ENCODE measurements at regions not wholly inside any gene's neighbourhood (a gene's known extent, or its start where the extent isn't known, plus 50 kb on each side); places are given as distances from the start of the nearest gene placed in this dataset.
A peak's percentile ranks its signal among the peaks of the same experiment; 100 is the strongest.
"Not testable (repeated sequence)": the region's sequence is repeated elsewhere in the genome, so short reads cannot be mapped to it uniquely, and the experiment has no call there.

DNA sequence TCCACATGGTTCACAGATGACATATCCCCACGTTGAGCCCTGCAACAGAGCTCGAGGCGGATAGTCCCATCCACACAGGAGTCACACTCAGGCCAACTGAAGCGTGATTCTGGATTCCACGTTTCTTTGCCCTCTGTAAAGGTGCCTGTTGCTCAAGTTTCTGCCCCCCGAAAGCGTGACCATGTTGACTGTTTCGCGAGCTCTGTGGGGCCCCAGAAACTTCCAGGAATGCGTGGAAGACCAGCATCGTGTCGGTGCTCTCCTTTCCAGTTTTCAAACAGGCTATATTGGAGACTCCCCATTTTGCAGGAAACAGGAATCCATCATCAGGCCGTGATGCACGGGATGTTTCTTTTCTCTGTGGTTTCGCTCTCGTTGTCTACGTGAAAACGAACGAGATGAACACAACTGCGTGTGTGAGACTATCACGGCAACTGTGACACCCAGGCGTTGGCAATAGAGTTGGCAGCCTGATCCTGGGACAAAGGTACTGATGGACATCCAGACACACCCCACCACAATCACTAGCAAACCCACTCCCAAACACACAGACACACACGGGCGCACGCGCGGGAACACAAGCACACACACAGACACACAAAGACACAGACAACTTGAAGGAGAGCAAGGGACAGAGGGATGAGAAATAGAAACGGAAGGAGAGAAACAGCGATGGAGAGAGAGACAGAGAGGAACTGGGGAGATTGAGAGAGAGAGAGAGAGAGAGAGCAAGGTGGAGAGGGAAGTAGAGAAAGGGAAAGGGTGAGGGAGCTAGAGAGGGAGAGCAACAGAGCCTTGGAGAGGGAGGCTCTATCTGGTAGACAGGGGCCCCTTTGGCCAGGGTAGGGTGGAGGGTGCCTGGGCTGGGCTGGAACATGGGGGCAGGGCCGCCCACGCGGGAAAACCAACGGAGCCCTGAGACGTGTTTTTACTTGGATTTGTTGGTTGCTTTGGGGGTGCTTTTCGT, 1609.3 kb downstream of the SPATA31A7 start:
- not testable (repeated sequence) for H3K36me3 ChIP-seq (ENCODE audit: insufficient read depth, low read length); H3K9me3 ChIP-seq (ENCODE audit: low read length); H3K27me3 ChIP-seq (ENCODE audit: insufficient read depth, low read length, poor library complexity, severe bottlenecking); H3K9me3 Mint-ChIP-seq; H3K36me3 Mint-ChIP-seq; H3K27ac ChIP-seq (ENCODE audit: low read depth, low read length)
- Histone ChIP-seq H3K4me1 (ENCODE audit: insufficient read depth, low read length) (peaks cover 26% of the 10 kb centered on the region), H3K4me3 (ENCODE audit: low read length) (peak overlapping the region; percentile 56)
- peaks cover 28% of the 10 kb centered on the region in 2 donors for H3K27me3 Mint-ChIP-seq
- ChIA-PET CTCF (interaction anchor here (1.1 kb wide), 1 partner anchor 1018 kb away, joined by 4 read pairs; no protein-coding TSS in a partner anchor), POLR2A (interaction anchor here (1.0 kb wide), 1 partner anchor 1018 kb away, joined by 4 read pairs; no protein-coding TSS in a partner anchor)
- H3K27ac Mint-ChIP-seq: peak overlapping the region; percentile 51 to 90 (median 84)
- peaks cover 30 to 40% (median 33%) of the 10 kb centered on the region in 3 donors for H3K4me1 Mint-ChIP-seq
- DNase-seq: peak in 4 of 5 donors; percentile 18 to 67 (median 40)
- peak overlapping the region; percentile 67 to 86 (median 78) for H3K4me3 Mint-ChIP-seq

DNA sequence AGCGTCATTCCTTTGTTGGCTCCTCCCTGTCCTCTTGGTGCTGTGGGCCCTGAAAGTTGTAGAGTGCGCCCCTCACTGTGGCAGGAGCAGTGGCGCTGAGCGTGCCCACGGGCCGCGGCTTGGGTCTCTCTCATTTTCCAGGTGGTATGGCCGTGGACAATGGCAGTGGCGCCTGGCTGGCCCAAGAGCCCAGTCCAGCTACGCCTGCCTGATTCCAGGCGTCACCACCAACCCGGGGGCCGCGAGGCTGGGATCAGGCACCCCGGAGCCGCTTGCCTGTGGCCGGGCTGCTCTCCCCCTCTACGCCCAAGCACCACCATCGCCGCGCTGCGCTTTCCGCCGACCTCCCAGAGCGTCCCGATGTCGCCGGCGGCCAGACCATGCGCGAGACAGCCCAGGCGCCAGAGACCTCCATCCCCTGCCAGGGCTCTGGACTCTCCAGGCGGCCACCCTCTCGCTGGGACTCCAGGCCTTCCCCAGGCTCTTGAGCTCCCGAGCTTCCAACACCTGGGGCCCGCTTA, 1610.1 kb downstream of the SPATA31A7 start:
- H3K9me3 Mint-ChIP-seq; H3K4me3 ChIP-seq (ENCODE audit: low read length); POLR2A ChIA-PET; H3K27ac ChIP-seq (ENCODE audit: low read depth, low read length); H3K36me3 ChIP-seq (ENCODE audit: insufficient read depth, low read length); H3K27me3 ChIP-seq (ENCODE audit: insufficient read depth, low read length, poor library complexity, severe bottlenecking); H3K9me3 ChIP-seq (ENCODE audit: low read length); H3K36me3 Mint-ChIP-seq: not testable (repeated sequence)
- peaks cover 28 to 35% of the 10 kb centered on the region in 2 donors for H3K27me3 Mint-ChIP-seq
- peak in 4 of 5 donors; percentile 16 to 65 (median 18) for DNase-seq
- peak overlapping the region in 5 of 8 donors; percentile 78 to 90 (median 90) for H3K27ac Mint-ChIP-seq
- H3K4me1 Mint-ChIP-seq: peaks cover 30 to 40% (median 33%) of the 10 kb centered on the region in 3 donors
- peaks cover 26% of the 10 kb centered on the region for H3K4me1 ChIP-seq (ENCODE audit: insufficient read depth, low read length)
- peak overlapping the region; percentile 68 to 94 (median 83) for H3K4me3 Mint-ChIP-seq
- CTCF ChIA-PET: interaction anchor here (1.1 to 1.4 kb wide), 2 partner anchors 1017 kb away, joined by 4 read pairs; no protein-coding TSS in a partner anchor

DNA sequence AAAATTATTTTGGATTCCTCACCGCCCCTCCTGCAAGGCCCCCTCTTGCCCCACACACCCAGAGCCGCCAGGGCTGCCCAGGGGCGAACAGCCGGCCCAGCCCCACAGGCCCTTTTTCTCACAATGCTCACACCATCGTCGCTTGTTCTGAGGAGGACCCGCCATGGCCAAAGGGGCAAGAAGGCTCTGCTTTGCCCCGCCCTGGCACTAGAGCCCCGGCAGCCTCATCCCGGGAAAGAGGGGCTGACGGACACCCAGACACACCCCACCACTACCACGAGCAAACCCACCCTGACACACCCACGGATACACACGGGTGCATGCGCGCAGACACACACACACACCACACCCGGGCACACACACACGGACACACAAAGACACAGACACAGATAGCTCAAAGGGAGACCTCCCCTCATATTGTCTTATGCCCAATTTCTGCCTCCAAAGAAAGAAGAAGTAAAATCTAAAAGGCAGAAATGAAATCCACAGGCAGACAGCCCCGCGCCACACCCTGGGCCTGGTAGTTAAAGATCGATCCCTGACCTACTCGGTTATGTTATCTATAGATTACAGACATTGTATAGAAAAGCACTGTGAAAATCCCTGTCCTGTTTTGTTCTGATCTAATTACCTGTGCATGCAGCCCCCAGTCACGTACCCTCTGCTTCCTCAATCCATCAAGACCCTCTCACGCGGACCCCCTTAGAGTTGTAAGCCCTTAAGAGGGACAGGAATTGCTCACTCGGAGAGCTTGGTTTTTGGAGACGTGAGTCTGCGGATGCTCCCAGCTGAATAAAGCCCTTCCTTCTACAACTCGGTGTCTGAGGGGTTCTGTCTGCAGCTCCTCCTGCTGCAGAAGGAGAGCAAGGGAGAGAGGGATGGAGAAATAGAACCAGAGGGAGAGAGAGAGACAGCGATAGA, 1610.9 kb downstream of the SPATA31A7 start:
- H3K4me1 ChIP-seq (ENCODE audit: insufficient read depth, low read length): peaks cover 26% of the 10 kb centered on the region
- CTCF ChIA-PET: interaction anchor here (1.4 kb wide), 1 partner anchor 1016 kb away, joined by 4 read pairs; no protein-coding TSS in a partner anchor
- H3K4me3 ChIP-seq (ENCODE audit: low read length); H3K27me3 ChIP-seq (ENCODE audit: insufficient read depth, low read length, poor library complexity, severe bottlenecking); H3K9me3 Mint-ChIP-seq; POLR2A ChIA-PET; H3K27ac ChIP-seq (ENCODE audit: low read depth, low read length); H3K36me3 ChIP-seq (ENCODE audit: insufficient read depth, low read length); H3K36me3 Mint-ChIP-seq; H3K9me3 ChIP-seq (ENCODE audit: low read length): not testable (repeated sequence)
- Mint-ChIP-seq H3K27me3 (peaks cover 31 to 40% of the 10 kb centered on the region in 2 donors), H3K4me1 (peaks cover 30 to 40% (median 33%) of the 10 kb centered on the region in 3 donors), H3K4me3 (peak overlapping the region; percentile 68 to 94 (median 78)), H3K27ac (peak overlapping the region; percentile 59 to 97 (median 82))
- peak in 3 of 5 donors; percentile 24 to 58 (median 27) for DNase-seq

- H3K36me3 ChIP-seq (ENCODE audit: insufficient read depth, low read length); H3K9me3 Mint-ChIP-seq; H3K4me3 ChIP-seq (ENCODE audit: low read length); H3K27ac ChIP-seq (ENCODE audit: low read depth, low read length); H3K9me3 ChIP-seq (ENCODE audit: low read length); H3K27me3 ChIP-seq (ENCODE audit: insufficient read depth, low read length, poor library complexity, severe bottlenecking); H3K36me3 Mint-ChIP-seq; POLR2A ChIA-PET: not testable (repeated sequence)
- H3K4me1 ChIP-seq (ENCODE audit: insufficient read depth, low read length): peaks cover 26% of the 10 kb centered on the region
- peak overlapping the region; percentile 68 to 94 (median 78) for H3K4me3 Mint-ChIP-seq
- peak in 2 of 5 donors; percentile 19 to 55 for DNase-seq
- peaks cover 31 to 41% of the 10 kb centered on the region in 2 donors for H3K27me3 Mint-ChIP-seq
- CTCF ChIA-PET: interaction anchor here (1.4 kb wide), 1 partner anchor 1016 kb away, joined by 4 read pairs; no protein-coding TSS in a partner anchor
- peaks cover 30 to 40% (median 33%) of the 10 kb centered on the region in 3 donors for H3K4me1 Mint-ChIP-seq
- H3K27ac Mint-ChIP-seq: peak overlapping the region; percentile 59 to 97 (median 82)
These were observed 1611.6 kb downstream of the SPATA31A7 start for GRCh38 chr9:62801372-62801811.

GRCh38 chr9:62801961-62802718, 1612.3 kb downstream of the SPATA31A7 start:
- Mint-ChIP-seq H3K4me3 (peak overlapping the region; percentile 68 to 94 (median 78)), H3K4me1 (peaks cover 30 to 40% (median 33%) of the 10 kb centered on the region in 3 donors), H3K27me3 (peaks cover 31 to 41% of the 10 kb centered on the region in 2 donors), H3K27ac (peak overlapping the region; percentile 52 to 97 (median 82))
- peak overlapping the region; percentile 67 for H3K27ac ChIP-seq (ENCODE audit: low read depth, low read length)
- H3K4me3 ChIP-seq (ENCODE audit: low read length): peak overlapping the region; percentile 55
- H3K36me3 ChIP-seq (ENCODE audit: insufficient read depth, low read length); H3K27me3 ChIP-seq (ENCODE audit: insufficient read depth, low read length, poor library complexity, severe bottlenecking); H3K9me3 ChIP-seq (ENCODE audit: low read length); H3K36me3 Mint-ChIP-seq; H3K9me3 Mint-ChIP-seq: not testable (repeated sequence)
- ChIA-PET POLR2A (interaction anchor here (1.4 kb wide), 1 partner anchor 1015 kb away, joined by 4 read pairs; no protein-coding TSS in a partner anchor), CTCF (interaction anchor here (1.4 to 1.7 kb wide), 2 partner anchors 36 to 1016 kb away, joined by 4 to 6 read pairs; no protein-coding TSS in a partner anchor)
- peaks cover 26% of the 10 kb centered on the region for H3K4me1 ChIP-seq (ENCODE audit: insufficient read depth, low read length)
- DNase-seq: peak; percentile 63 to 87 (median 76)

DNA sequence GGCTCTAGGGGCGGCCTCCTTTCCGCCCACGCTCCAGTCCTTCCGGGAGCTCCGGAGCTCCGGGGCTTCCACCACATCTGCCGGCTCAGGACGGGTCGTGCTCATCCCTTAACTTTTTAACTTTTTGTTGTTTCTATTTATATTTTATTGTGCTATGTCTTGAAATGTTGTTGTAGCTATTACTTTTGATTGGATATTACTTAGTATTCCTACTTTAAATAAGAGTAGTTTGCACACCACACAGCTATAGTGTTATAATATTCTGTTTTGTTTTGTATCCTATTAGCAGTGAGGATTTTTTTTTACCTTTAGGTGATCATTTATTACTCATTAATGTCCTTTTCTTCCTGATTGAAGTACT, 1612.9 kb downstream of the SPATA31A7 start:
- Mint-ChIP-seq H3K4me1 (peaks cover 30 to 40% (median 33%) of the 10 kb centered on the region in 3 donors), H3K27ac (peak overlapping the region; percentile 52 to 97 (median 77)), H3K27me3 (peaks cover 31 to 41% of the 10 kb centered on the region in 2 donors), H3K4me3 (peak overlapping the region; percentile 68 to 94 (median 78))
- H3K27ac ChIP-seq (ENCODE audit: low read depth, low read length): peak overlapping the region; percentile 67
- H3K9me3 ChIP-seq (ENCODE audit: low read length); H3K27me3 ChIP-seq (ENCODE audit: insufficient read depth, low read length, poor library complexity, severe bottlenecking); H3K36me3 ChIP-seq (ENCODE audit: insufficient read depth, low read length); DNase-seq; H3K36me3 Mint-ChIP-seq; H3K9me3 Mint-ChIP-seq: not testable (repeated sequence)
- ChIA-PET CTCF (interaction anchor here (1.4 to 1.7 kb wide), 2 partner anchors 35 to 1015 kb away, joined by 4 to 6 read pairs; no protein-coding TSS in a partner anchor), POLR2A (interaction anchor here (1.4 kb wide), 1 partner anchor 1015 kb away, joined by 4 read pairs; no protein-coding TSS in a partner anchor)
- peak overlapping the region; percentile 55 for H3K4me3 ChIP-seq (ENCODE audit: low read length)
- H3K4me1 ChIP-seq (ENCODE audit: insufficient read depth, low read length): peaks cover 26% of the 10 kb centered on the region

Measured in CD8-positive, alpha-beta memory T cell (primary cell).